Sigmoid colon (tissue), 4 donors: ENCODE measurements at regions not wholly inside any gene's neighbourhood (a gene's known extent, or its start where the extent isn't known, plus 50 kb on each side); places are given as distances from the start of the nearest gene placed in this dataset.

Source experiments
- POLR2AphosphoS5 ChIP-seq, 4 donors: sonication (generic); formaldehyde crosslinking; IDR thresholded peaks; one replicate each; pipeline ENCODE4 v1.6.1; 2017; ENCODE audit warnings: antibody characterized with exemption in 4 of 4
- TF ChIP-seq, protein P1 (sequence below), 4 experiments: fragments of 450-650 bp in 3 of 4; fragments of 200-600 bp in 1 of 4; IDR thresholded peaks; one replicate each; pipeline ENCODE4 v1.5.1; 2016 to 2019; ENCODE audit warnings: antibody characterized with exemption in 4 of 4, mild to moderate bottlenecking in 3 of 4, moderate library complexity in 2 of 4

DNA sequence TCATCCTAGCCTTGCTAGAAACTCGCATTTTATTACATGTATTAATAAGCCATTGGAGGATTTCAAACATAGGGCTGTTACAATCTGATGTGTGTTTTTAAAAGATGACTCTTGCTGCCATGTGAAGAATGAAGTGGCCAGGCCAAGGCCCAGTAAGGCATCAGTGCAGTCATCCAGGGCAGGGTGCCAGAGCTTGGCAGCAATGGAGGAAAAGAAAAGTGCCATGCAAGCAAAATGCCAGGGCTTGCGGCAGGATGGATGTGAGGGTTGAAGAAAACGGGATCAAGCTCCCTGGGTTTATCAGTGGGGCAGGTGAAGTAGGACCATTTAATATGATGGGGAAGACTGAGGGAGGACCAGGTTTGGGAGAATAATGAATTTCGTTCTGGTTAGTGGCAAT lies 183.6 kb downstream of the MINAR1 start:
- no peak for TF ChIP-seq POLR2AphosphoS5 (IDR thresholded peaks at IDR 0.05)
- TF ChIP-seq, protein P1, sequence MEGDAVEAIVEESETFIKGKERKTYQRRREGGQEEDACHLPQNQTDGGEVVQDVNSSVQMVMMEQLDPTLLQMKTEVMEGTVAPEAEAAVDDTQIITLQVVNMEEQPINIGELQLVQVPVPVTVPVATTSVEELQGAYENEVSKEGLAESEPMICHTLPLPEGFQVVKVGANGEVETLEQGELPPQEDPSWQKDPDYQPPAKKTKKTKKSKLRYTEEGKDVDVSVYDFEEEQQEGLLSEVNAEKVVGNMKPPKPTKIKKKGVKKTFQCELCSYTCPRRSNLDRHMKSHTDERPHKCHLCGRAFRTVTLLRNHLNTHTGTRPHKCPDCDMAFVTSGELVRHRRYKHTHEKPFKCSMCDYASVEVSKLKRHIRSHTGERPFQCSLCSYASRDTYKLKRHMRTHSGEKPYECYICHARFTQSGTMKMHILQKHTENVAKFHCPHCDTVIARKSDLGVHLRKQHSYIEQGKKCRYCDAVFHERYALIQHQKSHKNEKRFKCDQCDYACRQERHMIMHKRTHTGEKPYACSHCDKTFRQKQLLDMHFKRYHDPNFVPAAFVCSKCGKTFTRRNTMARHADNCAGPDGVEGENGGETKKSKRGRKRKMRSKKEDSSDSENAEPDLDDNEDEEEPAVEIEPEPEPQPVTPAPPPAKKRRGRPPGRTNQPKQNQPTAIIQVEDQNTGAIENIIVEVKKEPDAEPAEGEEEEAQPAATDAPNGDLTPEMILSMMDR (IDR thresholded peaks at IDR 0.05), result no peak
